Endodermal cell (in vitro differentiated cells): ENCODE measurements at regions not wholly inside any gene's neighbourhood (a gene's known extent, or its start where the extent isn't known, plus 50 kb on each side); places are given as distances from the start of the nearest gene placed in this dataset.

ENCODE experiments used
- DNase-seq: peaks from one replicate; pipeline ENCODE4 v3.0.0-alpha.2; 2017
- H3K27ac ChIP-seq: 2 replicates; pipeline ENCODE4 v1.5.1; 2013; ENCODE audit warnings: mild to moderate bottlenecking, low read depth, low read length, moderate library complexity
- H3K27me3 ChIP-seq: 2 replicates; pipeline ENCODE4 v1.6.1; 2013; ENCODE audit warnings: mild to moderate bottlenecking, low read length, moderate library complexity; ENCODE audit not compliant: insufficient read depth, control insufficient read depth, poor library complexity, severe bottlenecking
- H3K36me3 ChIP-seq: 2 replicates; pipeline ENCODE4 v1.7.0; 2013; ENCODE audit warnings: mild to moderate bottlenecking, low read length, moderate library complexity; ENCODE audit not compliant: control insufficient read depth, insufficient read depth
- H3K4me1 ChIP-seq: one replicate; pipeline ENCODE4 v1.7.0; 2013; ENCODE audit warnings: low read length; ENCODE audit not compliant: control insufficient read depth, insufficient read depth
- H3K4me3 ChIP-seq: 2 replicates; pipeline ENCODE4 v1.5.1; 2013; ENCODE audit warnings: mild to moderate bottlenecking, low read length, moderate library complexity
- H3K9ac ChIP-seq: 2 replicates; pipeline ENCODE4 v1.6.1; 2013; ENCODE audit warnings: mild to moderate bottlenecking, low read length, moderate library complexity; ENCODE audit not compliant: poor library complexity, severe bottlenecking; ENCODE audit errors: extremely low read depth
- H3K9me3 ChIP-seq: 2 replicates; pipeline ENCODE4 v1.6.1; 2013; ENCODE audit warnings: mild to moderate bottlenecking, low read length, moderate library complexity; ENCODE audit not compliant: control insufficient read depth
- H3K27ac Mint-ChIP-seq: 2 replicates; pipeline ENCODE4 v1.8.0; 2020; ENCODE audit warnings: mixed read lengths
- H3K27me3 Mint-ChIP-seq: 2 replicates; pipeline ENCODE4 v1.8.0; 2021; ENCODE audit warnings: mild to moderate bottlenecking, mixed read lengths; ENCODE audit not compliant: insufficient read depth
- H3K36me3 Mint-ChIP-seq: 2 replicates; pipeline ENCODE4 v1.8.0; 2020; ENCODE audit warnings: low read depth, mixed read lengths
- H3K4me1 Mint-ChIP-seq: 2 replicates; pipeline ENCODE4 v1.8.0; 2020; ENCODE audit warnings: mixed read lengths
- H3K4me3 Mint-ChIP-seq: 2 replicates; pipeline ENCODE4 v1.8.0; 2020; ENCODE audit warnings: mild to moderate bottlenecking, moderate library complexity, mixed read lengths
- H3K9me3 Mint-ChIP-seq: 2 replicates; pipeline ENCODE4 v1.8.0; 2020; ENCODE audit warnings: mild to moderate bottlenecking, mixed read lengths
- WGBS, 2 experiments: methylation state at CpG; one replicate each; pipeline versions ENCODE4 v1.1.5 to v1.1.7; 2013; ENCODE audit warnings: missing lambda C conversion rate in 2 of 2, mixed read lengths in 1 of 2; ENCODE audit not compliant: insufficient coverage in 1 of 2, insufficient read length in 1 of 2; 5-methylcytosine and 5-hydroxymethylcytosine counted together
- TF ChIP-seq, protein P1 (sequence below): fragments of 200-600 bp; sonication (generic); conservative IDR thresholded peaks from 2 replicates; pipeline ENCODE4 v1.5.0; 2021; ENCODE audit warnings: antibody characterized with exemption, mild to moderate bottlenecking

DNA sequence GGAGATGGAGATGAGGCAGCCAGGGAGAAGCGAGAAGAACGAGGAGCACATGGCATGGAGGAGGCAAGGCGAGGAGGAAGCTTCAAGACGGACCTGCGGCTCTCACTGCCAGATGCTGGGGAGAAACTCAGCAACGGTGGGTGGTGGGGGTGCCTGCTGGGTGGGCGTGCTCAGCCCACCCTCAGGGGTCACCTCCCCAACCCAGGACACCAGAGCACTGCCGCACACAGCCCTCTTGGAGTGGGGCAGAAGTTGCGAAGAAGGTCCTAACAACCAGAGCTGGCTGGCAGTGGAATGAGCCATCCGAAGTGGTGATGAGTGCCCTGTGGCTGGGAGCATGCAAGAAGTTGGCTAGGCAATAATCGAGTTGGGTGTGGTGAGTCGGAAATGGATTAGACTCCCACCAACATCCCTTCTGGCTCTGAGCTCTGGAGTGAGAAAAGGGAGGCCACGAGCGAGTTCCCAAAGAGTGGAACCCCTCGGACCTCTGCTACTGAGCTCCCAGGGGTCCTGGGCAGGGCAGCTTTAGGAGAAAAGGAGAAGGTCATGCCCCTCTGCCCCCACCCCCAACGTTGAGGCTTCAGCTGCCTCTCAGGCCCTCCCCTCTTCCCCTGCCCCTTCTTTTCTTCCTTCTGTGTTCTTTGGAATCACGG lies 212.7 kb upstream of the MVB12B start:
- Histone ChIP-seq H3K9me3 (no peaks in the 10 kb centered on the region), H3K4me1 (no peaks in the 10 kb centered on the region), H3K27me3 (peaks cover 95% of the 10 kb centered on the region), H3K4me3 (no peak overlapping the region), H3K27ac (no peak overlapping the region), H3K9ac (no peak overlapping the region), H3K36me3 (no peaks in the 10 kb centered on the region)
- Mint-ChIP-seq H3K9me3 (no peaks in the 10 kb centered on the region), H3K36me3 (no peaks in the 10 kb centered on the region), H3K27me3 (peaks cover 79% of the 10 kb centered on the region), H3K4me1 (no peaks in the 10 kb centered on the region), H3K27ac (no peak overlapping the region), H3K4me3 (no peak overlapping the region)
- TF ChIP-seq, protein P1, sequence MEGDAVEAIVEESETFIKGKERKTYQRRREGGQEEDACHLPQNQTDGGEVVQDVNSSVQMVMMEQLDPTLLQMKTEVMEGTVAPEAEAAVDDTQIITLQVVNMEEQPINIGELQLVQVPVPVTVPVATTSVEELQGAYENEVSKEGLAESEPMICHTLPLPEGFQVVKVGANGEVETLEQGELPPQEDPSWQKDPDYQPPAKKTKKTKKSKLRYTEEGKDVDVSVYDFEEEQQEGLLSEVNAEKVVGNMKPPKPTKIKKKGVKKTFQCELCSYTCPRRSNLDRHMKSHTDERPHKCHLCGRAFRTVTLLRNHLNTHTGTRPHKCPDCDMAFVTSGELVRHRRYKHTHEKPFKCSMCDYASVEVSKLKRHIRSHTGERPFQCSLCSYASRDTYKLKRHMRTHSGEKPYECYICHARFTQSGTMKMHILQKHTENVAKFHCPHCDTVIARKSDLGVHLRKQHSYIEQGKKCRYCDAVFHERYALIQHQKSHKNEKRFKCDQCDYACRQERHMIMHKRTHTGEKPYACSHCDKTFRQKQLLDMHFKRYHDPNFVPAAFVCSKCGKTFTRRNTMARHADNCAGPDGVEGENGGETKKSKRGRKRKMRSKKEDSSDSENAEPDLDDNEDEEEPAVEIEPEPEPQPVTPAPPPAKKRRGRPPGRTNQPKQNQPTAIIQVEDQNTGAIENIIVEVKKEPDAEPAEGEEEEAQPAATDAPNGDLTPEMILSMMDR = no peak
- WGBS, 2 experiments = 82 to 86% methylated on average over 3 to 17 of the region's 17 CpGs
- DNase-seq = peak; percentile 17

DNA sequence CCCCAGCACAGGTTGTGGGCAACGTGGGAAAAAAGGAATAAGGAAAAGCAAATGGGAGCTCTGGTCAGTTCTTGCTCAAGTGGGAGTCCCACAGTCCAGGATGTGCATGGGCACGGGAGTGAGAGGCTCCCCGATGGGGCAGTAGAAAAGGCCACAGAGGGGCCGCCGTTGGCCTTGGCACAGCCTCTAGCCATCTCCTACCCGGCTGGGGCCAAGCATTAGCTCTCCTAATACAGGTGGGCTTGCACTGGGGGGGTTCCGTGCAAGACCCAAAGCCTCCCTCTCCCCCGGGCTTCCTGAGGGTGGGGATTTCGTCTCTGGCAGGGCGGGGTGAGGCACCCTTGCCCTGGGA lies 212.2 kb upstream of the MVB12B start:
- TF ChIP-seq, protein P1 = no peak
- Histone ChIP-seq H3K9ac (no peak overlapping the region), H3K36me3 (no peaks in the 10 kb centered on the region), H3K4me1 (no peaks in the 10 kb centered on the region), H3K4me3 (no peak overlapping the region), H3K9me3 (no peaks in the 10 kb centered on the region), H3K27me3 (peaks cover 95% of the 10 kb centered on the region), H3K27ac (no peak overlapping the region)
- no peak overlapping the region for H3K4me3 Mint-ChIP-seq
- no peak overlapping the region for H3K27ac Mint-ChIP-seq
- no peaks in the 10 kb centered on the region for H3K4me1 Mint-ChIP-seq
- peaks cover 82% of the 10 kb centered on the region for H3K27me3 Mint-ChIP-seq
- no peaks in the 10 kb centered on the region for H3K9me3 Mint-ChIP-seq
- DNase-seq = peak; percentile 5
- no peaks in the 10 kb centered on the region for H3K36me3 Mint-ChIP-seq
- WGBS, 2 experiments = 77 to 89% methylated on average over 6 to 10 of the region's 10 CpGs

DNA sequence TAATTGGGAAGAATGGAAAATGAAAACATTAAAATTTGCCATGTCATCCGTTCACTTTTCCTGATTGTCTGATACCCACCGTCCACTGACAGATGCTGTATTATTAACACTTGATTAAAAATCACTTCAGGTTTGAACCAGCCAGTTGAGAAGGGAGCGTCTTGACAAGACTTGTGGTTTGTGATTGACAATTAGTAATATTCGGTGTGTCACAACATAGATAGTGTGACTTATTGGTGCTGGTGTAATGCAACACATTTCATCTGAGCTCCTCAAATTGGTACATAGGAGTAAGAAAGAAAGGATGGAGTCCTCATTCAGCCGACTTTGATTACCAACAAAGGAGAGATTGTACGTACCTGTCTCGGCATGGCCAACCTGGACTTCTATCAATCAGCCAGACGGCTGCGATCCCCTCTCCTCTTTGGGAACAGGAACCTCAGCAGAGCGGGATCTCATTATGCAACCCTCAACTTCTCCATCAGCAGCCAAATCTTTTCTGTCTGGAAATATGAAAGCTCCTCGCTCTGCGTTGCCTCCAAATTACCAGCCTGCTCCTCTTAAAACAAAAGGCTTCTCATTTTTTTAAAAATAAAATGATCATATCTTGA lies 211.7 kb upstream of the MVB12B start:
- no peak overlapping the region for H3K9ac ChIP-seq
- Mint-ChIP-seq H3K36me3 (no peaks in the 10 kb centered on the region), H3K27ac (no peak overlapping the region), H3K4me1 (no peaks in the 10 kb centered on the region), H3K9me3 (no peaks in the 10 kb centered on the region), H3K27me3 (peaks cover 82% of the 10 kb centered on the region), H3K4me3 (no peak overlapping the region)
- TF ChIP-seq, protein P1 = no peak
- no peak overlapping the region for H3K27ac ChIP-seq
- no peak overlapping the region for H3K4me3 ChIP-seq
- DNase-seq = peak; percentile 9
- no peaks in the 10 kb centered on the region for H3K36me3 ChIP-seq
- H3K4me1 ChIP-seq = no peaks in the 10 kb centered on the region
- H3K9me3 ChIP-seq = no peaks in the 10 kb centered on the region
- WGBS, 2 experiments = 93 to 100% methylated on average over 7 to 12 of the region's 12 CpGs
- H3K27me3 ChIP-seq = peaks cover 95% of the 10 kb centered on the region
